HCT116 (cell line): ENCODE measurements at regions not wholly inside any gene's neighbourhood (a gene's known extent, or its start where the extent isn't known, plus 50 kb on each side); places are given as distances from the start of the nearest gene placed in this dataset.

ENCODE experiments used
- ATAC-seq: fragments of 200-7000 bp; cut with Tn5 transposase; 2 replicates; pipeline ENCODE4 v1.9.1; 2020; ENCODE audit warnings: mild to moderate bottlenecking, moderate library complexity
- BruUV-seq: library from RNA; stranded (reverse); fragments of 400-500 nt; replicated peaks from 2 replicates; lab custom pipeline; 2021; lab: Mats Ljungman, UMichigan
- CTCF ChIA-PET: fragments of 300-600 bp; sonication (Branson Sonifier 250); formaldehyde crosslinking; loops from one replicate; lab custom pipeline; 2021; ENCODE audit warnings: antibody characterized with exemption; lab: Charles Lee
- POLR2A ChIA-PET: fragments of 300-600, 350-600 bp; sonication (Branson Sonifier 250); formaldehyde crosslinking; loops from one replicate; lab custom pipeline; 2021; ENCODE audit warnings: antibody characterized with exemption; lab: Charles Lee
- RAD21 ChIA-PET, 2 experiments: fragments of 300-600 bp; sonication (Branson Sonifier 250); formaldehyde crosslinking; loops; one replicate each; lab custom pipeline; 2023; ENCODE audit warnings: low total read pairs in 2 of 2; ENCODE audit not compliant: uncharacterized antibody in 2 of 2, unreplicated experiment in 2 of 2, low non-redundant PET in 1 of 2; lab: Charles Lee
- DNase-seq: peaks from one replicate; pipeline ENCODE4 v3.0.0-alpha.2; 2010; ENCODE audit warnings: low read depth, low spot score
- H2AFZ ChIP-seq: fragments of 200-600 bp; shearing (Covaris generic), sonication (generic); 2 replicates; pipeline ENCODE4 v1.6.1; 2017; ENCODE audit warnings: low read depth, mixed run types, mixed read lengths, antibody characterized with exemption, low read length; ENCODE audit not compliant: poor library complexity, severe bottlenecking
- H3K27ac ChIP-seq: 2 replicates; pipeline ENCODE4 v1.5.1; 2012; ENCODE audit warnings: low read depth, low read length
- H3K27me3 ChIP-seq: fragments of 200-600 bp; sonication (generic); 2 replicates; pipeline ENCODE4 v1.6.1; 2016; ENCODE audit warnings: mixed run types, low read length, mixed read lengths; ENCODE audit not compliant: insufficient read depth
- H3K36me3 ChIP-seq, 2 experiments: fragments of 200-500 bp in 1 of 2; fragments of 200-600 bp in 1 of 2; sonication (Bioruptor generic) in 1 of 2; sonication (generic) in 1 of 2; 2 replicates each; pipeline versions ENCODE4 v1.5.1 to v1.6.1; 2014 to 2016; ENCODE audit warnings: low read length in 2 of 2, inconsistent platforms in 1 of 2, mixed read lengths in 1 of 2, mixed run types in 1 of 2; ENCODE audit not compliant: insufficient read depth in 2 of 2, control insufficient read depth in 1 of 2
- H3K4me1 ChIP-seq, 2 experiments: fragments of 200-600 bp in 1 of 2; sonication (generic) in 1 of 2; 2 replicates each; pipeline versions ENCODE4 v1.5.1 to v1.6.1; 2012 to 2017; ENCODE audit warnings: low read length in 2 of 2, inconsistent platforms in 1 of 2, mild to moderate bottlenecking in 1 of 2, mixed read lengths in 1 of 2, mixed run types in 1 of 2, moderate library complexity in 1 of 2; ENCODE audit not compliant: insufficient read depth in 2 of 2, control insufficient read depth in 1 of 2
- H3K4me2 ChIP-seq: fragments of 200-600 bp; sonication (generic); 2 replicates; pipeline ENCODE4 v1.6.1; 2017; ENCODE audit warnings: mixed run types, low read length, mixed read lengths
- H3K4me3 ChIP-seq, 2 experiments: fragments of 200-600 bp in 1 of 2; sonication (generic) in 1 of 2; replicated peaks in 1 of 2; 2 replicates each; pipeline ENCODE4 v1.5.1; 2011 to 2016; ENCODE audit warnings: low read length in 2 of 2, control low read depth in 1 of 2, low read depth in 1 of 2, mild to moderate bottlenecking in 1 of 2, mixed read lengths in 1 of 2, mixed run types in 1 of 2
- H3K79me2 ChIP-seq: fragments of 200-600 bp; sonication (generic); 2 replicates; pipeline ENCODE4 v1.6.1; 2017; ENCODE audit warnings: mild to moderate bottlenecking, mixed run types, low read length, moderate library complexity, mixed read lengths; ENCODE audit not compliant: insufficient read depth
- H3K9ac ChIP-seq: fragments of 200-600 bp; sonication (generic); 2 replicates; pipeline ENCODE4 v1.6.1; 2016; ENCODE audit warnings: low read length, mixed read lengths
- H3K9me2 ChIP-seq: fragments of 200-600 bp; sonication (generic), shearing (Covaris generic); 2 replicates; pipeline ENCODE4 v1.6.1; 2017; ENCODE audit warnings: mixed run types, mild to moderate bottlenecking, moderate library complexity; ENCODE audit not compliant: insufficient read depth
- H3K9me3 ChIP-seq, 2 experiments: fragments of 200-500 bp in 1 of 2; fragments of 200-600 bp in 1 of 2; sonication (Bioruptor generic) in 1 of 2; sonication (generic) in 1 of 2; 2 replicates each; pipeline ENCODE4 v1.6.1; 2014 to 2017; ENCODE audit warnings: low read length in 2 of 2, mixed read lengths in 2 of 2, inconsistent platforms in 1 of 2, low read depth in 1 of 2, mild to moderate bottlenecking in 1 of 2, mixed run types in 1 of 2, moderate library complexity in 1 of 2; ENCODE audit not compliant: control insufficient read depth in 1 of 2, insufficient read depth in 1 of 2
- H4K20me1 ChIP-seq: fragments of 200-600 bp; sonication (generic), shearing (Covaris generic); 2 replicates; pipeline ENCODE4 v1.6.1; 2017; ENCODE audit warnings: mixed run types, mild to moderate bottlenecking, moderate library complexity; ENCODE audit not compliant: insufficient read depth
- CBX3 ChIP-seq: IDR thresholded peaks from 2 replicates; pipeline ENCODE4 v1.6.1; 2012; ENCODE audit warnings: low read depth
- CTCF ChIP-seq, 3 experiments: fragments of 200-600 bp in 1 of 3; sonication (generic) in 1 of 3; IDR thresholded peaks in 2 of 3; conservative IDR thresholded peaks in 1 of 3; 2 replicates each; pipeline ENCODE4 v1.5.1; 2012 to 2017; ENCODE audit warnings: low read depth in 2 of 3, low read length in 2 of 3, antibody characterized with exemption in 1 of 3, borderline replicate concordance in 1 of 3, control low read depth in 1 of 3, mild to moderate bottlenecking in 1 of 3, mixed read lengths in 1 of 3, mixed run types in 1 of 3, moderate library complexity in 1 of 3; ENCODE audit not compliant: insufficient read depth in 1 of 3
- EGR1 ChIP-seq: IDR thresholded peaks from 2 replicates; pipeline ENCODE4 v1.6.1; 2012; ENCODE audit warnings: low read depth
- POLR2A ChIP-seq: IDR thresholded peaks from 2 replicates; pipeline ENCODE4 v1.7.0; 2011; ENCODE audit warnings: borderline replicate concordance; ENCODE audit not compliant: insufficient read depth, insufficient read length; ENCODE audit errors: extremely low read depth
- POLR2AphosphoS5 ChIP-seq: IDR thresholded peaks from 2 replicates; pipeline ENCODE4 v1.6.1; 2011; ENCODE audit warnings: mild to moderate bottlenecking, low read depth, low read length, moderate library complexity
- RAD21 ChIP-seq: IDR thresholded peaks from 2 replicates; pipeline ENCODE4 v1.6.1; 2012; ENCODE audit warnings: low read depth, mild to moderate bottlenecking
- SIN3A ChIP-seq: IDR thresholded peaks from 2 replicates; pipeline ENCODE4 v1.6.1; 2012; ENCODE audit warnings: low read depth
- SRF ChIP-seq: IDR thresholded peaks from 2 replicates; pipeline ENCODE4 v1.6.1; 2012; ENCODE audit warnings: low read depth
- YY1 ChIP-seq: IDR thresholded peaks from 2 replicates; pipeline ENCODE4 v1.6.1; 2011; ENCODE audit warnings: low read length, low read depth, moderate library complexity, mild to moderate bottlenecking; ENCODE audit not compliant: insufficient replicate concordance; ENCODE audit errors: extremely low read depth
- intact Hi-C: fragments of 100-400 bp; cut with micrococcal nuclease; formaldehyde crosslinking; loops from 2 replicates; pipeline ENCODE4 v1.10.0; 2022
- TF ChIP-seq, protein P1 (sequence below): IDR thresholded peaks from 2 replicates; pipeline ENCODE4 v1.6.1; 2012; ENCODE audit warnings: low read depth
- TF ChIP-seq, protein P2 (sequence below): IDR thresholded peaks from 2 replicates; pipeline ENCODE4 v1.6.1; 2011; ENCODE audit warnings: mild to moderate bottlenecking, low read length, moderate library complexity; ENCODE audit not compliant: insufficient replicate concordance; ENCODE audit errors: extremely low read depth

DNA sequence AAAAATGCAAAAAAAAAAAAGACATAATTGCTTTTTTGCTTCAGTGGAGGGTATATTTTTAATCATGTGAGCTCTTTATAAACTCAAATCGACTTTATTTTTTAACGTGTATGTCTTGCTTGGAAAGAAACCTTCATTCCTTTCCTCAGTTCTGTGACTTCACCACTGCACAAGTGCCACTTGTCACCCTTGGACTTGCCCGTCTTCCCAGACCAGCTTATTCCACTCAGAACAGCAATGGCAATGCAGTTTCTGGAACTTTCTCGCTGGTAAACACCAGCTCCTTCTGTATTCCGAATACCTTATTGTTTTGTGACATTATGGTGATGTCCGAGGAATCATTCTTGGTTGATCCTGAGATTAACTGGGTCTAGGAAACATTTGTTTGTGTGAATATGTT is 440.5 kb upstream of the ADAMTS16 start:
- POLR2A ChIA-PET: no interaction called here
- TF ChIP-seq RAD21 (no peak), EGR1 (no peak), POLR2A (no peak), SIN3A (no peak), CBX3 (no peak), YY1 (no peak), POLR2AphosphoS5 (no peak), SRF (no peak), CTCF (IDR thresholded peaks at IDR 0.05 in 2 of 3, conservative IDR thresholded peaks at IDR 0.05 in 1 of 3; ENCODE audit: borderline replicate concordance in 1 of 3, insufficient read depth in 1 of 3, low read depth in 2 of 3, low read length in 2 of 3) (no peak)
- TF ChIP-seq, protein P1, sequence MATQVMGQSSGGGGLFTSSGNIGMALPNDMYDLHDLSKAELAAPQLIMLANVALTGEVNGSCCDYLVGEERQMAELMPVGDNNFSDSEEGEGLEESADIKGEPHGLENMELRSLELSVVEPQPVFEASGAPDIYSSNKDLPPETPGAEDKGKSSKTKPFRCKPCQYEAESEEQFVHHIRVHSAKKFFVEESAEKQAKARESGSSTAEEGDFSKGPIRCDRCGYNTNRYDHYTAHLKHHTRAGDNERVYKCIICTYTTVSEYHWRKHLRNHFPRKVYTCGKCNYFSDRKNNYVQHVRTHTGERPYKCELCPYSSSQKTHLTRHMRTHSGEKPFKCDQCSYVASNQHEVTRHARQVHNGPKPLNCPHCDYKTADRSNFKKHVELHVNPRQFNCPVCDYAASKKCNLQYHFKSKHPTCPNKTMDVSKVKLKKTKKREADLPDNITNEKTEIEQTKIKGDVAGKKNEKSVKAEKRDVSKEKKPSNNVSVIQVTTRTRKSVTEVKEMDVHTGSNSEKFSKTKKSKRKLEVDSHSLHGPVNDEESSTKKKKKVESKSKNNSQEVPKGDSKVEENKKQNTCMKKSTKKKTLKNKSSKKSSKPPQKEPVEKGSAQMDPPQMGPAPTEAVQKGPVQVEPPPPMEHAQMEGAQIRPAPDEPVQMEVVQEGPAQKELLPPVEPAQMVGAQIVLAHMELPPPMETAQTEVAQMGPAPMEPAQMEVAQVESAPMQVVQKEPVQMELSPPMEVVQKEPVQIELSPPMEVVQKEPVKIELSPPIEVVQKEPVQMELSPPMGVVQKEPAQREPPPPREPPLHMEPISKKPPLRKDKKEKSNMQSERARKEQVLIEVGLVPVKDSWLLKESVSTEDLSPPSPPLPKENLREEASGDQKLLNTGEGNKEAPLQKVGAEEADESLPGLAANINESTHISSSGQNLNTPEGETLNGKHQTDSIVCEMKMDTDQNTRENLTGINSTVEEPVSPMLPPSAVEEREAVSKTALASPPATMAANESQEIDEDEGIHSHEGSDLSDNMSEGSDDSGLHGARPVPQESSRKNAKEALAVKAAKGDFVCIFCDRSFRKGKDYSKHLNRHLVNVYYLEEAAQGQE: no peak
- TF ChIP-seq, protein P2, sequence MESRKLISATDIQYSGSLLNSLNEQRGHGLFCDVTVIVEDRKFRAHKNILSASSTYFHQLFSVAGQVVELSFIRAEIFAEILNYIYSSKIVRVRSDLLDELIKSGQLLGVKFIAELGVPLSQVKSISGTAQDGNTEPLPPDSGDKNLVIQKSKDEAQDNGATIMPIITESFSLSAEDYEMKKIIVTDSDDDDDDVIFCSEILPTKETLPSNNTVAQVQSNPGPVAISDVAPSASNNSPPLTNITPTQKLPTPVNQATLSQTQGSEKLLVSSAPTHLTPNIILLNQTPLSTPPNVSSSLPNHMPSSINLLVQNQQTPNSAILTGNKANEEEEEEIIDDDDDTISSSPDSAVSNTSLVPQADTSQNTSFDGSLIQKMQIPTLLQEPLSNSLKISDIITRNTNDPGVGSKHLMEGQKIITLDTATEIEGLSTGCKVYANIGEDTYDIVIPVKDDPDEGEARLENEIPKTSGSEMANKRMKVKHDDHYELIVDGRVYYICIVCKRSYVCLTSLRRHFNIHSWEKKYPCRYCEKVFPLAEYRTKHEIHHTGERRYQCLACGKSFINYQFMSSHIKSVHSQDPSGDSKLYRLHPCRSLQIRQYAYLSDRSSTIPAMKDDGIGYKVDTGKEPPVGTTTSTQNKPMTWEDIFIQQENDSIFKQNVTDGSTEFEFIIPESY: no peak
- TF ChIP-seq, all 23 proteins: peak for 0
- Histone ChIP-seq H3K36me3 (no peaks in the 10 kb centered on the region), H3K27ac (no peak overlapping the region), H3K9ac (no peak overlapping the region), H3K4me3 (no peak overlapping the region), H4K20me1 (no peaks in the 10 kb centered on the region), H3K9me3 (peaks cover 0 to 9% of the 10 kb centered on the region in 2 experiments; a peak in 2 of 4 replicates), H3K9me2 (no peaks in the 10 kb centered on the region), H3K4me1 (no peaks in the 10 kb centered on the region), H3K79me2 (no peaks in the 10 kb centered on the region), H2AFZ (no peak overlapping the region), H3K4me2 (no peak overlapping the region), H3K27me3 (no peaks in the 10 kb centered on the region)
- ATAC-seq: no peak
- ChIA-PET RAD21 (no interaction called here), CTCF (no interaction called here)
- DNase-seq: no peak
- intact Hi-C loops: no loop called here
- no TSS peak for BruUV-seq
